Naive thymus-derived CD8-positive, alpha-beta T cell (primary cell): ENCODE measurements at regions not wholly inside any gene's neighbourhood (a gene's known extent, or its start where the extent isn't known, plus 50 kb on each side); places are given as distances from the start of the nearest gene placed in this dataset.

ENCODE experiments used
- ATAC-seq, 2 donors: fragments of 150-1000 bp; cut with Tn5 transposase in 1 of 2; sonication (Bioruptor Pico), chemical (Tn5 transposase) in 1 of 2; 1 replicate in 1 of 2; 2 replicates in 1 of 2; pipeline ENCODE4 v1.10.0; 2021; ENCODE audit warnings: mild to moderate bottlenecking in 2 of 2, moderate library complexity in 2 of 2
- POLR2A ChIA-PET: fragments of 350-600 bp; sonication (Branson Sonifier 250); formaldehyde crosslinking; loops from one replicate; lab custom pipeline; 2021; ENCODE audit warnings: antibody characterized with exemption; lab: Charles Lee
- DNase-seq, 10 donors: peaks; one replicate each; pipeline versions ENCODE4 v3.0.0 to v3.0.0-alpha.2; 2020 to 2022
- H3K27ac Mint-ChIP-seq, 10 donors: one replicate each; pipeline ENCODE4 v1.8.0; 2020 to 2022; ENCODE audit warnings: mild to moderate bottlenecking in 10 of 10, mixed read lengths in 10 of 10, moderate library complexity in 4 of 10, inconsistent platforms in 1 of 10
- H3K27me3 Mint-ChIP-seq, 5 donors: one replicate each; pipeline ENCODE4 v1.8.0; 2021 to 2022; ENCODE audit warnings: mixed read lengths in 5 of 5
- H3K36me3 Mint-ChIP-seq, 3 donors: one replicate each; pipeline ENCODE4 v1.8.0; 2020 to 2022; ENCODE audit warnings: mixed read lengths in 3 of 3, mild to moderate bottlenecking in 2 of 3, inconsistent platforms in 1 of 3
- H3K4me1 Mint-ChIP-seq, 4 donors: one replicate each; pipeline ENCODE4 v1.8.0; 2021 to 2022; ENCODE audit warnings: mixed read lengths in 4 of 4
- H3K4me3 Mint-ChIP-seq, 10 donors: one replicate each; pipeline ENCODE4 v1.8.0; 2020 to 2022; ENCODE audit warnings: mild to moderate bottlenecking in 10 of 10, mixed read lengths in 10 of 10, moderate library complexity in 6 of 10, inconsistent platforms in 1 of 10
- H3K9me3 Mint-ChIP-seq, 9 donors: one replicate each; pipeline ENCODE4 v1.8.0; 2020 to 2022; ENCODE audit warnings: mixed read lengths in 9 of 9, mild to moderate bottlenecking in 3 of 9, inconsistent platforms in 1 of 9, moderate library complexity in 1 of 9

DNA sequence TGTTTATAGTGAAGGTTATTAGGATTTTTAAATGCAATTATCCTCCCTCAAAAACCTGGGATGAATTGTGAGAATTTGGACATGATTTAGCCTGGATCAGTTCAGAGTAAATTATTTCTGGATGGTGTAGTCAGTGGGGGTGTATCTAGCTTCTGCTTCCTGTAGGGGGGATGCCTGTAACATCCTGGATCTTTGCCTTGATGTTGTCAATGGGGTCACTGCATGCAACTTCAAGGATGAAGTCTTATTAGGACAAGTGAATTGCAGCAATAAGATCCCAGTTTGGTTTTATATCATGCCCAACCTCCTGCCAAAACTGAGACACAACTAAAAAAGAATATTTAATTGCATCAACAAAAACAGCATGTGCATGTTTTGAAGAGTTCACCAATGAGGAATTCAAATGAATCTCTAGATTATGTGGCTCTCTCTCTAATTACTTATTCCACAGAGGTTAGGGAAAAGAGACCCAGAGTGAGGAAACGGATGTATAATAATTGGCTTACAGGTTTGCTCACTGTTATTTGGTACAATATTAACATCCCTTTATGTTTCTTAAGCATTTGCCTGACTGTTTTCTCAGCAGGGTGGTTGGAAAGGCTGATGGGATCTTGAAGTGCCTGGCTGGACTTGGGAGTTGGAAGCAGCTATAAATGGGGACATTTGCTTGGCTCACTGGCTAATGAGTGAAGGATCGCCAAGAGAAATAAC is 159.8 kb downstream of the HS3ST3B1 start:
- no peak for DNase-seq
- Mint-ChIP-seq H3K9me3 (no peaks in the 10 kb centered on the region), H3K27ac (no peak overlapping the region), H3K4me3 (peak overlapping the region in 1 of 10 donors; percentile 38), H3K36me3 (peaks cover 0 to 5% (median 2%) of the 10 kb centered on the region in 3 donors), H3K4me1 (peaks cover 15 to 44% (median 29%) of the 10 kb centered on the region in 4 donors), H3K27me3 (peaks cover 0 to 3% (median 0%) of the 10 kb centered on the region in 5 donors)
- ATAC-seq, result no peak
- POLR2A ChIA-PET, result interaction anchor here (2.1 kb wide), 1 partner anchor 32 kb away, joined by 6 read pairs; no protein-coding TSS in a partner anchor

DNA sequence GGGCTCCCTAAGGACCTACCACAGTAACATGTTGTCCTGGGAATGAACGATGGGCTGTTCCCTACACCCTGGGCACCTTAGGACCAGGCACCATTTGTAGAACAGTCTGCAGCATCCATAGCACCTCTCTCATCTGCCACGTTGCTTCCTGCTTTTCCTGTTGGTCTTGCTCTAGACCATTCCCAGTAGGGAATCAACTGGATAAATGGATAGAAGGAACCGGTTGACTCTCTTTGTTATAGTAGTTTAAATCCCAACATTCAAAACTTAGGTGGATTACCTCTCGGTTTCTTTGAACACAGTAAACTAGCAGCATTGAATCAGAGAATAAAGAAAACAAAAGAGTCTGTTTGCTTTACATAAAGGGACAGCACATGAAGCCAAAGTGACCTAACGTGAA is 159.1 kb downstream of the HS3ST3B1 start:
- peaks cover 0 to 3% (median 0%) of the 10 kb centered on the region in 5 donors for H3K27me3 Mint-ChIP-seq
- H3K4me3 Mint-ChIP-seq, result no peak overlapping the region
- POLR2A ChIA-PET, result interaction anchor here (1.0 to 2.1 kb wide), 2 partner anchors 31 kb away, joined by 5 to 6 read pairs; no protein-coding TSS in a partner anchor
- peaks cover 0 to 5% (median 2%) of the 10 kb centered on the region in 3 donors for H3K36me3 Mint-ChIP-seq
- peaks cover 15 to 44% (median 29%) of the 10 kb centered on the region in 4 donors for H3K4me1 Mint-ChIP-seq
- no peak for ATAC-seq
- no peak overlapping the region for H3K27ac Mint-ChIP-seq
- H3K9me3 Mint-ChIP-seq, result no peaks in the 10 kb centered on the region
- no peak for DNase-seq

DNA sequence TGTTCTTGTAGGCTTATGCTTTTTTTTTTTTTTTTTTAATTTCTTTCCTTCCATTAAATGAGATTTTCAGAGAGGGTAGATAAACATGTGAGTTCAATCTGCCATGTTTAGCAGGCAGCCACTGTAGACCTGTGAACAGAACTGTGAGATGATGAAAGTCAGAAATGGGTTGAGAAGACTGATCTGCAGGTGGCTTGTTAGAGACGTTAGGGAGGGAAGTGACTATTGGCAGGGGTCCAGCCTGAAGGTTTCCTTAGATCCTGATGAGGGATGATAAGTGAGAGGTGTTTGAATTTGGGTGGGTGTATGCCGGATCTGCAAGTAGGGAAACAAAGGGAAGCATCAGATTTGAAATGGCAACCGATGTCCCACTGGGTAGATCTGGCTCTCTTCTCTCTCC is 157.8 kb downstream of the HS3ST3B1 start:
- peaks cover 0 to 3% (median 0%) of the 10 kb centered on the region in 5 donors for H3K27me3 Mint-ChIP-seq
- H3K9me3 Mint-ChIP-seq, result no peaks in the 10 kb centered on the region
- POLR2A ChIA-PET, result no interaction called here
- peaks cover 15 to 44% (median 30%) of the 10 kb centered on the region in 4 donors for H3K4me1 Mint-ChIP-seq
- no peak for DNase-seq
- peak overlapping the region in 3 of 10 donors; percentile 3 to 62 (median 12) for H3K27ac Mint-ChIP-seq
- no peak for ATAC-seq
- peaks cover 0 to 5% (median 2%) of the 10 kb centered on the region in 3 donors for H3K36me3 Mint-ChIP-seq
- no peak overlapping the region for H3K4me3 Mint-ChIP-seq

DNA sequence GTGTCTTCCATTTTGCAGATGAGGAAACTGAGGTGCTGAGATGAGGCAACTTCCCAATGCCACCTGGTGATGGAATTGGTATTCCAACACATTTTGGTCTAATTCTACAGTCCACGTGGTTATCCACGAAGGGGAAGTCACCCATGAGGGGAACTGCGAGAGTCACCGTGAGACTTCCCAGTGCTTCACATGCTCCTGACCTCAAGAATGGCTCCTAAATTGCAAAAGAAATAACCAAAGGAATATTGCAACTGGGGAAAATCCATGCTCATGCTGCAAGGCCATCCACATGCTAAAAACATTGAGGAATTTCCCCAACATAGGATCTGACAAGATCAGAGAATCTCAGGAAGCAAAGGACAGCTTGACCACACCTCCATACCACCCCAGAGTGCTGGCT is 153.9 kb downstream of the HS3ST3B1 start:
- no peak overlapping the region for H3K4me3 Mint-ChIP-seq
- H3K27ac Mint-ChIP-seq, result no peak overlapping the region
- peaks cover 0 to 3% (median 0%) of the 10 kb centered on the region in 5 donors for H3K27me3 Mint-ChIP-seq
- POLR2A ChIA-PET, result no interaction called here
- no peak for ATAC-seq
- no peak for DNase-seq
- H3K9me3 Mint-ChIP-seq, result no peaks in the 10 kb centered on the region
- H3K4me1 Mint-ChIP-seq, result peaks cover 8 to 19% (median 14%) of the 10 kb centered on the region in 4 donors
- peaks cover 0 to 5% (median 0%) of the 10 kb centered on the region in 3 donors for H3K36me3 Mint-ChIP-seq

DNA sequence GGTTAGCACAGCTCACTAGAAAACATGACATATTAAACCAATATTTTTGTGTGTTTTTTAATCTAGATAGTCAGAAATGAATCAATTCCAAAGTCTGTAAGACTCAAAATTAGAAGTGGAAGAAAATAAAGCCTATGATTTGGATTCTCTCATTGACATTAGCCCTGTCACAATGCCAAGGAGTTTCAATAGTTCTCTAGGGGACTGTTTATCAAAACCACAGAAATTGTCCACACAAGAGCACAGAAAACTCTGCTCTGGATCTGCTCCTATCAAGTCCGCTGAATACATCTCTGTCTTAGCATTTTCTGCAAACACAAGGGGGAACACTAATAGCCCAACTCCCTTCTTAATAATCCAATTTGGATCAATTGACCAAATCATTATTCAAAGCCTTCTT is 152.0 kb downstream of the HS3ST3B1 start:
- no peaks in the 10 kb centered on the region for H3K27me3 Mint-ChIP-seq
- H3K27ac Mint-ChIP-seq, result no peak overlapping the region
- ATAC-seq (no peak), DNase-seq (no peak)
- no peak overlapping the region for H3K4me3 Mint-ChIP-seq
- peaks cover 0 to 4% (median 0%) of the 10 kb centered on the region in 4 donors for H3K4me1 Mint-ChIP-seq
- H3K9me3 Mint-ChIP-seq, result no peaks in the 10 kb centered on the region
- POLR2A ChIA-PET, result no interaction called here
- H3K36me3 Mint-ChIP-seq, result no peaks in the 10 kb centered on the region

DNA sequence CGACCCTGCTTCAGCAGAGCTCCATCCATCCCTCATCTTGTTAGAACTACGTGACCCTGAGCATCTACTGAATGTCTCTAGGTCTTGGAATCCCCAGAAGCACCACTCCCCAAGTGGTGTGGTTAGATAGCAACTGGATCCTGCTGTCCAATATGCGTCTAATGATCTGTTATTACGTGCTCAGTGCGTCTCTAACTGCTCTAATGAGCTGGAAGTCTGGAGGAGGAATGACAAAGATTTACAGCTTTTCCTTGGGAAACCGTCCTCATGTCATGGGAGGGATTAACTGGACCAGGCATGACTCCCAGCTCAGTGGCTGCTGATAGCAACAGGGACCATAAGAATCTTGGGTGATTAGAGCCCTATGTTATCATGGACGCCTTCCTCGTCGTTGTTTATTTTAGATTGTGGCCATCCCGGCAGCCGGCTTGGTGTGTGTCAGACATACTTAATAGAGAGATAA is 150.9 kb downstream of the HS3ST3B1 start:
- no peak overlapping the region for H3K27ac Mint-ChIP-seq
- no peak for ATAC-seq
- H3K36me3 Mint-ChIP-seq, result no peaks in the 10 kb centered on the region
- no peaks in the 10 kb centered on the region for H3K27me3 Mint-ChIP-seq
- peaks cover 0 to 10% (median 6%) of the 10 kb centered on the region in 4 donors for H3K4me1 Mint-ChIP-seq
- DNase-seq, result no peak
- H3K4me3 Mint-ChIP-seq, result no peak overlapping the region
- no peaks in the 10 kb centered on the region for H3K9me3 Mint-ChIP-seq
- POLR2A ChIA-PET, result no interaction called here

DNA sequence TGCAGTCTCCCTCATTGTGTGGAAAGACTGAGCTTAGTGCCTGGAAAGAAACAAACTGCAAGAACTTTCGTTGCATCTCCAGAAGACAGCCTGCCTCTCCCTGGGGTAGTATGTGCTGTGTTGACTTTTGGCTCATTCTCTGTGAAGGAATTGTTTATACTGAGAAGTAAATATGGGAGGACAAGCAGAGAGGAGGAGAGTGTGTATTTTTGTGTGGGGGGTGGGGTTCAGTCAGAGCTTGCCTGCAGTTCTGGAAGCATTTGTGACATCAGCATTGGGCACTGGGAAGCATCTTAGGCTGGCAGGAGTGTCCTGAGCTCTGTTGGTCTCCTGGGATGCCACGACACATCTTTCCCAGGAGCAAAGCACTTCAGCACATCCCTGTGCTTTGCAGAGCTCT is 147.9 kb downstream of the HS3ST3B1 start:
- ATAC-seq, result no peak
- no peak overlapping the region for H3K4me3 Mint-ChIP-seq

DNA sequence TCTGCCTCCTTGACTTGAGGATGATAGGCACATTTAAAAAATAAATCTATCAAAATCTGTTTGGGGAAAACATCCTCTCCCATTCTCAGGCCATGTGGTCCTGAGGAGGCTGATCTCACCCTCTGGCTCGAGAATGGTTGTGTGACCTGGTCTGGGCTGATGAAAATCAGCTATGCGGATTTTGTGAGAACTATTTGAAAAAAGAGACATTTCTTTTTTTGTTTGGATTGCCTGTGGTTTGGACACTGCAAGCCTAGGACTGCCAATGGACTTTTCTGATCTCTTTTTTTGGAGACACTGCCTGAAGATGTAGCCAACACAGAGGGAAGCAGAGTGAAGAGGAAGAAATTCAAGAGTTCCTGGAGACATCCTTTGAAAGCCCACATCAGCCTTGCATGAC is 145.9 kb downstream of the HS3ST3B1 start:
- no peak overlapping the region for H3K27ac Mint-ChIP-seq
- ATAC-seq, result no peak
- peaks cover 0 to 2% (median 0%) of the 10 kb centered on the region in 3 donors for H3K36me3 Mint-ChIP-seq
- DNase-seq, result no peak
- no peaks in the 10 kb centered on the region for H3K9me3 Mint-ChIP-seq
- POLR2A ChIA-PET, result interaction anchor here (1.2 to 1.7 kb wide), 2 partner anchors 19 to 146 kb away, joined by 5 to 6 read pairs; partner anchors contain the start of gene HS3ST3B1
- no peak overlapping the region for H3K4me3 Mint-ChIP-seq
- H3K27me3 Mint-ChIP-seq, result no peaks in the 10 kb centered on the region
- peaks cover 7 to 21% (median 12%) of the 10 kb centered on the region in 4 donors for H3K4me1 Mint-ChIP-seq

More for the DNA sequence above, 147.9 kb downstream of the HS3ST3B1 start:
- POLR2A ChIA-PET, result no interaction called here
- Mint-ChIP-seq H3K27me3 (no peaks in the 10 kb centered on the region), H3K27ac (peak overlapping the region in 1 of 10 donors; percentile 13), H3K4me1 (peaks cover 0 to 15% (median 9%) of the 10 kb centered on the region in 4 donors), H3K36me3 (peaks cover 0 to 2% (median 0%) of the 10 kb centered on the region in 3 donors), H3K9me3 (no peaks in the 10 kb centered on the region)
- DNase-seq, result no peak

DNA sequence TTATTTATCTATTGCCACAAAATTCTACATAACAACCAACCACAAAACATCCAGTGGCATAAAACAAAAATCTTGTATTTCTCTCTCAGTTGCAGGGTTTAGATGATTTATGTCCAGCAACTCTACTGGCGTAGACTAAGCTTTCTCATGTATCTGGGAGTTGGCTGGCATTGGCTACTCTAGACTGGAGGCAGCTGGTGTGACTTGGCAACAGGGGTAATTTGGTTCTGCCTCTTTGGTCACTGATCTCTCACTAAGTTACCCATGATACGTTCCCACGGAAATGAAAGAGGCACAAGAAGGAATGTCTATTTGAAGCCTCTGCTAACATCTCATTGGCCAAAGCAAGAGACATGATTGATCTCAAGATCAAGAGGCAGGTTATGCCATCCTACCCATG is 144.0 kb downstream of the HS3ST3B1 start:
- Mint-ChIP-seq H3K27ac (peak overlapping the region in 2 of 10 donors; percentile 2 to 74), H3K9me3 (no peaks in the 10 kb centered on the region), H3K4me1 (peaks cover 8 to 21% (median 12%) of the 10 kb centered on the region in 4 donors), H3K4me3 (no peak overlapping the region), H3K36me3 (peaks cover 0 to 2% (median 0%) of the 10 kb centered on the region in 3 donors), H3K27me3 (no peaks in the 10 kb centered on the region)
- POLR2A ChIA-PET, result interaction anchor here (1.8 kb wide), 1 partner anchor 40 kb away, joined by 4 read pairs; no protein-coding TSS in a partner anchor
- DNase-seq (no peak), ATAC-seq (no peak)

DNA sequence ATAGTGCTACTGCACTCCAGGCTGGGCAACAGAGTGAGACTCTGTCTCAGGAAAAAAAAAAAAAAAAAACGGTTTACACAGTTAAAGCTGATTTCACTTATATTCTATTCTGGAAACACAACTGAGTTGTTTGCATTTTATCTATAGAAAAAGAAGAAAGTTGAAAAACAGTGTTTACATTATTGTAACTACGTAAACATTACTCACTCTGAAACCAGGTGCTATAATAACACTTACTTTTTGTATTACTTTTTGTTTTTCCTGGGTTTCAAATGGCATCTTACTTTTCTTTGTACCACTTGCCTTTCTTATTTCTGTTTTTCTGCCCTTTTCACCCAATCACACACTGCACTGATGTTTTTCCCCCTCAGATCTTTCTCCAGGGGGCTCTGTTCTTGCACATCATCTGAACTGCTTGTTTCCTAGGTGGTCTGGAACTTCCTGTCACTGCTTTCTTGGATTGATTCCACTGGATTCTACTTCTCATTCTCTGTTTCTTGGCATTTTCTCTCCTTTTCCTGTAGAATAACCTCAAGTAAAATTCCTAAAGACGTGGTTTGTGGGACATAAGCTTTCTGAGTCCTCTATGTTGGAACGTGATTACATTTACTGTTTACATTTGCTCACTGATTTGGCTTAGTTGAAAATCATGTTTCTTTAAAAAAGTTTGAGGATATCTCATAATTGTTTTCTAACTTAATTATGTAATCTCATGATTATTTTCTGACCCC is 142.1 kb downstream of the HS3ST3B1 start:
- Mint-ChIP-seq H3K4me3 (no peak overlapping the region), H3K4me1 (peaks cover 8 to 21% (median 19%) of the 10 kb centered on the region in 4 donors), H3K27ac (peak overlapping the region in 1 of 10 donors; percentile 16), H3K27me3 (no peaks in the 10 kb centered on the region), H3K9me3 (no peaks in the 10 kb centered on the region), H3K36me3 (peaks cover 0 to 2% (median 0%) of the 10 kb centered on the region in 3 donors)
- ATAC-seq (no peak), DNase-seq (no peak)
- POLR2A ChIA-PET, result interaction anchor here (1.2 kb wide), 1 partner anchor 15 kb away, joined by 3 read pairs; no protein-coding TSS in a partner anchor

DNA sequence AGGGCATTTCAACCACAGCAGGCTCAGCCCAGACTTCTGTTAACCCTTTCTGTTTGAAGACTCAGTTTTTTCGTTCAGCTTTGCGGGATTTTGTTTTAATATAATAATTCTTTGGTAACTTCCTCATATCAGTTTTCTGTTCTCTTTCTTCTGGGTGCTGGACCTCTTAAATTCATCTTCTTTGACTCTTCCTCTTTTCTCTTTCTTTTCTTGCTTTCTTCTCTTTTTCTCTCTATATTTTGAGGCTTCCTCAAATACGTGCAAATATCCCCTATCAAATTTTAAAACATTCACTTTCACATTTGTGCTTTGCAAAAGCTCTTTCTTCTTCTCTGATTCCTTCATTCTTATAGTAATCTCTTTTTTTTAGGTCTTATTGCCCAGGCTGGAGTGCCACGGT is 136.3 kb downstream of the HS3ST3B1 start:
- ATAC-seq (no peak), DNase-seq (no peak)
- POLR2A ChIA-PET, result interaction anchor here (0.8 to 2.7 kb wide), 2 partner anchors 9 to 14 kb away, joined by 3 to 15 read pairs; no protein-coding TSS in a partner anchor
- Mint-ChIP-seq H3K9me3 (no peaks in the 10 kb centered on the region), H3K4me3 (peak overlapping the region in 1 of 10 donors; percentile 43), H3K27ac (peak overlapping the region in 1 of 10 donors; percentile 32), H3K36me3 (no peaks in the 10 kb centered on the region), H3K27me3 (no peaks in the 10 kb centered on the region), H3K4me1 (peaks cover 2 to 25% (median 19%) of the 10 kb centered on the region in 4 donors)

DNA sequence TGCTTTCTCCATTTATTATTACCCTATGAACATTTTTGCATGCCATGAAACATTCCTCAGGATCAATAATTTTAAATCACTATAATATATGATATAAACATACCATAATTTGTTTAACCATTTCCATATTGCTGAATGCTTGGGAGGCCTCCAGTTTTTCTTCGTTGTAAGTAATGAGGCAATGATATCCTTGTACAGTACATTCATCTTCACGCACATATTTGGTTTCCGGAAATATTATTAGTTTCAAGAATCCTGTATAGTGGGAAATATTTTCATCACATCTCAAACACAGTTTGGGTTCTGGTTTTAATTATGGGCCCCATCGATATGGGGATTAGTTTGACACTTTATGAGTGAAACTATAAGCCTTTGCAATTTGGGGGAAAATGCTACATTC is 135.4 kb downstream of the HS3ST3B1 start:
- Mint-ChIP-seq H3K9me3 (no peaks in the 10 kb centered on the region), H3K4me3 (no peak overlapping the region), H3K4me1 (peaks cover 4 to 25% (median 19%) of the 10 kb centered on the region in 4 donors), H3K27me3 (no peaks in the 10 kb centered on the region), H3K36me3 (no peaks in the 10 kb centered on the region), H3K27ac (no peak overlapping the region)
- POLR2A ChIA-PET, result no interaction called here
- no peak for ATAC-seq
- no peak for DNase-seq
